Liver (tissue), 7 donors: ENCODE measurements at regions not wholly inside any gene's neighbourhood (a gene's known extent, or its start where the extent isn't known, plus 50 kb on each side); places are given as distances from the start of the nearest gene placed in this dataset.

Source experiments
- DNase-seq: peaks from one replicate; pipeline ENCODE4 v3.0.0-alpha.2; 2017; ENCODE audit warnings: low spot score
- H3K27ac ChIP-seq, 2 donors: one replicate each; pipeline ENCODE4 v1.7.0; 2013; ENCODE audit warnings: inconsistent platforms in 2 of 2, low read length in 2 of 2, control low read depth in 1 of 2, low read depth in 1 of 2, mild to moderate bottlenecking in 1 of 2
- H3K27me3 ChIP-seq, 4 donors: one replicate each; pipeline versions ENCODE4 v1.6.1 to v1.7.0; 2013; ENCODE audit warnings: low read length in 3 of 4, inconsistent platforms in 1 of 4, mild to moderate bottlenecking in 1 of 4, moderate library complexity in 1 of 4; ENCODE audit not compliant: control insufficient read depth in 4 of 4, insufficient read depth in 4 of 4
- H3K36me3 ChIP-seq, 4 donors: one replicate each; pipeline versions ENCODE4 v1.6.1 to v1.7.0; 2013; ENCODE audit warnings: low read length in 3 of 4, mild to moderate bottlenecking in 3 of 4, low read depth in 1 of 4, moderate library complexity in 1 of 4; ENCODE audit not compliant: control insufficient read depth in 4 of 4, insufficient read depth in 3 of 4
- H3K4me1 ChIP-seq, 4 donors: one replicate each; pipeline versions ENCODE4 v1.6.1 to v1.7.0; 2013; ENCODE audit warnings: low read length in 3 of 4, mild to moderate bottlenecking in 3 of 4, moderate library complexity in 1 of 4; ENCODE audit not compliant: control insufficient read depth in 4 of 4, insufficient read depth in 4 of 4
- H3K4me3 ChIP-seq, 3 donors: one replicate each; pipeline versions ENCODE4 v1.6.1 to v1.7.0; 2013; ENCODE audit warnings: low read length in 3 of 3, control low read depth in 1 of 3, low read depth in 1 of 3, mild to moderate bottlenecking in 1 of 3
- H3K9ac ChIP-seq, 2 donors: one replicate each; pipeline ENCODE4 v1.7.0; 2013; ENCODE audit warnings: low read length in 2 of 2, mild to moderate bottlenecking in 2 of 2, moderate library complexity in 2 of 2, control low read depth in 1 of 2, low read depth in 1 of 2
- H3K9me3 ChIP-seq, 4 donors: one replicate each; pipeline versions ENCODE4 v1.6.1 to v1.7.0; 2013; ENCODE audit warnings: low read length in 3 of 4; ENCODE audit not compliant: control insufficient read depth in 4 of 4
- EGR1 ChIP-seq, 2 donors: IDR thresholded peaks; 2 replicates each; pipeline ENCODE4 v1.6.1; 2016 to 2018; ENCODE audit warnings: antibody characterized with exemption in 2 of 2, low read depth in 2 of 2
- FOXA1 ChIP-seq: IDR thresholded peaks from 2 replicates; pipeline ENCODE4 v1.6.1; 2016; ENCODE audit warnings: antibody characterized with exemption
- FOXA2 ChIP-seq: IDR thresholded peaks from 2 replicates; pipeline ENCODE4 v1.6.1; 2016; ENCODE audit warnings: antibody characterized with exemption
- GABPA ChIP-seq, 2 donors: IDR thresholded peaks in 1 of 2; conservative IDR thresholded peaks in 1 of 2; 2 replicates each; pipeline ENCODE4 v1.6.1; 2016; ENCODE audit warnings: antibody characterized with exemption in 2 of 2, mild to moderate bottlenecking in 1 of 2, moderate library complexity in 1 of 2
- HNF4A ChIP-seq, 2 donors: conservative IDR thresholded peaks; 2 replicates each; pipeline ENCODE4 v1.6.1; 2016; ENCODE audit warnings: antibody characterized with exemption in 2 of 2, mild to moderate bottlenecking in 2 of 2
- HNF4G ChIP-seq: IDR thresholded peaks from 2 replicates; pipeline ENCODE4 v1.6.1; 2016; ENCODE audit warnings: antibody characterized with exemption
- JUND ChIP-seq, 2 donors: IDR thresholded peaks; 2 replicates each; pipeline ENCODE4 v1.6.1; 2016; ENCODE audit warnings: antibody characterized with exemption in 2 of 2
- NR2F2 ChIP-seq: IDR thresholded peaks from 2 replicates; pipeline ENCODE4 v1.6.1; 2016; ENCODE audit warnings: antibody characterized with exemption
- RAD21 ChIP-seq, 2 donors: IDR thresholded peaks; 2 replicates each; pipeline ENCODE4 v1.6.1; 2016; ENCODE audit warnings: antibody characterized with exemption in 2 of 2, mild to moderate bottlenecking in 2 of 2
- RXRA ChIP-seq, 2 donors: IDR thresholded peaks; 2 replicates each; pipeline ENCODE4 v1.6.1; 2017 to 2018; ENCODE audit warnings: antibody characterized with exemption in 2 of 2, mild to moderate bottlenecking in 1 of 2
- SP1 ChIP-seq: IDR thresholded peaks from 2 replicates; pipeline ENCODE4 v1.6.1; 2018; ENCODE audit warnings: antibody characterized with exemption, mild to moderate bottlenecking
- TAF1 ChIP-seq: conservative IDR thresholded peaks from 2 replicates; pipeline ENCODE4 v1.6.1; 2016; ENCODE audit warnings: antibody characterized with exemption, mild to moderate bottlenecking
- YY1 ChIP-seq: IDR thresholded peaks from 2 replicates; pipeline ENCODE4 v1.6.1; 2016; ENCODE audit warnings: antibody characterized with exemption, mild to moderate bottlenecking
- ZBTB33 ChIP-seq: IDR thresholded peaks from 2 replicates; pipeline ENCODE4 v1.6.1; 2016; ENCODE audit warnings: antibody characterized with exemption
- TF ChIP-seq, protein P1 (sequence below): IDR thresholded peaks from 2 replicates; pipeline ENCODE4 v1.6.1; 2016; ENCODE audit warnings: antibody characterized with exemption
- TF ChIP-seq, protein P2 (sequence below): IDR thresholded peaks from 2 replicates; pipeline ENCODE4 v1.6.1; 2016; ENCODE audit warnings: antibody characterized with exemption
- TF ChIP-seq, protein P3 (sequence below): IDR thresholded peaks from 2 replicates; pipeline ENCODE4 v1.6.1; 2016; ENCODE audit warnings: antibody characterized with exemption, mild to moderate bottlenecking
- TF ChIP-seq, protein P4 (sequence below): fragments of 150-350 bp; IDR thresholded peaks from 2 replicates; pipeline ENCODE4 v1.5.1; 2017; ENCODE audit warnings: improper control_type of control experiment, low read depth, low read length; ENCODE audit not compliant: missing input control
- donor health status: healthy.
- donor health status: healthy.
- donor health status: healthy.
- donor health status: healthy.

GRCh38 chr7:24102988-24103387, 181.0 kb upstream of the NPY start:
- no peaks in the 10 kb centered on the region for H3K27me3 ChIP-seq
- H3K4me3 ChIP-seq, result no peak overlapping the region

More at GRCh38 chr7:24102988-24103387, 181.0 kb upstream of the NPY start:
- Histone ChIP-seq H3K27ac (no peak overlapping the region), H3K9me3 (no peaks in the 10 kb centered on the region), H3K4me1 (no peaks in the 10 kb centered on the region), H3K36me3 (no peaks in the 10 kb centered on the region), H3K9ac (no peak overlapping the region)
- no peak for DNase-seq
- TF ChIP-seq ZBTB33 (no peak), JUND (IDR thresholded peaks at IDR 0.05) (no peak), RXRA (IDR thresholded peaks at IDR 0.05) (no peak), HNF4A (conservative IDR thresholded peaks at IDR 0.05) (no peak), EGR1 (IDR thresholded peaks at IDR 0.05; ENCODE audit: low read depth in 2 of 2) (no peak), FOXA1 (no peak), HNF4G (no peak), RAD21 (IDR thresholded peaks at IDR 0.05) (no peak), SP1 (no peak), YY1 (no peak), TAF1 (no peak), FOXA2 (no peak), NR2F2 (no peak), GABPA (IDR thresholded peaks at IDR 0.05 in 1 of 2, conservative IDR thresholded peaks at IDR 0.05 in 1 of 2) (no peak)
- TF ChIP-seq, protein P1, sequence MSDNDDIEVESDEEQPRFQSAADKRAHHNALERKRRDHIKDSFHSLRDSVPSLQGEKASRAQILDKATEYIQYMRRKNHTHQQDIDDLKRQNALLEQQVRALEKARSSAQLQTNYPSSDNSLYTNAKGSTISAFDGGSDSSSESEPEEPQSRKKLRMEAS, result no peak
- TF ChIP-seq, protein P2, sequence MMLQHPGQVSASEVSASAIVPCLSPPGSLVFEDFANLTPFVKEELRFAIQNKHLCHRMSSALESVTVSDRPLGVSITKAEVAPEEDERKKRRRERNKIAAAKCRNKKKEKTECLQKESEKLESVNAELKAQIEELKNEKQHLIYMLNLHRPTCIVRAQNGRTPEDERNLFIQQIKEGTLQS, result no peak
- TF ChIP-seq, protein P3, sequence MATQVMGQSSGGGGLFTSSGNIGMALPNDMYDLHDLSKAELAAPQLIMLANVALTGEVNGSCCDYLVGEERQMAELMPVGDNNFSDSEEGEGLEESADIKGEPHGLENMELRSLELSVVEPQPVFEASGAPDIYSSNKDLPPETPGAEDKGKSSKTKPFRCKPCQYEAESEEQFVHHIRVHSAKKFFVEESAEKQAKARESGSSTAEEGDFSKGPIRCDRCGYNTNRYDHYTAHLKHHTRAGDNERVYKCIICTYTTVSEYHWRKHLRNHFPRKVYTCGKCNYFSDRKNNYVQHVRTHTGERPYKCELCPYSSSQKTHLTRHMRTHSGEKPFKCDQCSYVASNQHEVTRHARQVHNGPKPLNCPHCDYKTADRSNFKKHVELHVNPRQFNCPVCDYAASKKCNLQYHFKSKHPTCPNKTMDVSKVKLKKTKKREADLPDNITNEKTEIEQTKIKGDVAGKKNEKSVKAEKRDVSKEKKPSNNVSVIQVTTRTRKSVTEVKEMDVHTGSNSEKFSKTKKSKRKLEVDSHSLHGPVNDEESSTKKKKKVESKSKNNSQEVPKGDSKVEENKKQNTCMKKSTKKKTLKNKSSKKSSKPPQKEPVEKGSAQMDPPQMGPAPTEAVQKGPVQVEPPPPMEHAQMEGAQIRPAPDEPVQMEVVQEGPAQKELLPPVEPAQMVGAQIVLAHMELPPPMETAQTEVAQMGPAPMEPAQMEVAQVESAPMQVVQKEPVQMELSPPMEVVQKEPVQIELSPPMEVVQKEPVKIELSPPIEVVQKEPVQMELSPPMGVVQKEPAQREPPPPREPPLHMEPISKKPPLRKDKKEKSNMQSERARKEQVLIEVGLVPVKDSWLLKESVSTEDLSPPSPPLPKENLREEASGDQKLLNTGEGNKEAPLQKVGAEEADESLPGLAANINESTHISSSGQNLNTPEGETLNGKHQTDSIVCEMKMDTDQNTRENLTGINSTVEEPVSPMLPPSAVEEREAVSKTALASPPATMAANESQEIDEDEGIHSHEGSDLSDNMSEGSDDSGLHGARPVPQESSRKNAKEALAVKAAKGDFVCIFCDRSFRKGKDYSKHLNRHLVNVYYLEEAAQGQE, result no peak
- TF ChIP-seq, protein P4, sequence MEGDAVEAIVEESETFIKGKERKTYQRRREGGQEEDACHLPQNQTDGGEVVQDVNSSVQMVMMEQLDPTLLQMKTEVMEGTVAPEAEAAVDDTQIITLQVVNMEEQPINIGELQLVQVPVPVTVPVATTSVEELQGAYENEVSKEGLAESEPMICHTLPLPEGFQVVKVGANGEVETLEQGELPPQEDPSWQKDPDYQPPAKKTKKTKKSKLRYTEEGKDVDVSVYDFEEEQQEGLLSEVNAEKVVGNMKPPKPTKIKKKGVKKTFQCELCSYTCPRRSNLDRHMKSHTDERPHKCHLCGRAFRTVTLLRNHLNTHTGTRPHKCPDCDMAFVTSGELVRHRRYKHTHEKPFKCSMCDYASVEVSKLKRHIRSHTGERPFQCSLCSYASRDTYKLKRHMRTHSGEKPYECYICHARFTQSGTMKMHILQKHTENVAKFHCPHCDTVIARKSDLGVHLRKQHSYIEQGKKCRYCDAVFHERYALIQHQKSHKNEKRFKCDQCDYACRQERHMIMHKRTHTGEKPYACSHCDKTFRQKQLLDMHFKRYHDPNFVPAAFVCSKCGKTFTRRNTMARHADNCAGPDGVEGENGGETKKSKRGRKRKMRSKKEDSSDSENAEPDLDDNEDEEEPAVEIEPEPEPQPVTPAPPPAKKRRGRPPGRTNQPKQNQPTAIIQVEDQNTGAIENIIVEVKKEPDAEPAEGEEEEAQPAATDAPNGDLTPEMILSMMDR, result no peak
